AG09309 (cell line): ENCODE measurements at regions not wholly inside any gene's neighbourhood (a gene's known extent, or its start where the extent isn't known, plus 50 kb on each side); places are given as distances from the start of the nearest gene placed in this dataset.
"Not testable (repeated sequence)": the region's sequence is repeated elsewhere in the genome, so short reads cannot be mapped to it uniquely, and the experiment has no call there.

Source experiments
- DNase-seq: peaks from one replicate; pipeline ENCODE4 v3.0.0-alpha.2; 2010; ENCODE audit warnings: low read depth
- H3K4me3 ChIP-seq: 2 replicates; pipeline ENCODE4 v1.5.1; 2011; ENCODE audit warnings: mild to moderate bottlenecking, low read depth, low read length, moderate library complexity; ENCODE audit not compliant: control insufficient read depth
- CTCF ChIP-seq: IDR thresholded peaks from 2 replicates; pipeline ENCODE4 v1.5.1; 2011; ENCODE audit warnings: mild to moderate bottlenecking, low read depth, low read length, inconsistent platforms; ENCODE audit not compliant: insufficient read depth, control insufficient read depth; ENCODE audit errors: missing control alignments

- no peak for DNase-seq
- TF ChIP-seq CTCF, result no peak
- no peak overlapping the region for H3K4me3 ChIP-seq
These were observed 196.9 kb upstream of the ETV3 start for GRCh38 chr1:157335056-157335455.

- DNase-seq, result no peak
- H3K4me3 ChIP-seq, result no peak overlapping the region
- TF ChIP-seq CTCF, result no peak
These were observed 195.8 kb upstream of the ETV3 start for GRCh38 chr1:157334041-157334440.

GRCh38 chr1:157330177-157330576, 192.0 kb upstream of the ETV3 start:
- DNase-seq, H3K4me3 ChIP-seq: not testable (repeated sequence)

GRCh38 chr1:157328120-157328519, 189.9 kb upstream of the ETV3 start:
- H3K4me3 ChIP-seq, DNase-seq: not testable (repeated sequence)

- no peak for TF ChIP-seq CTCF
- no peak overlapping the region for H3K4me3 ChIP-seq
- no peak for DNase-seq
These were observed 188.1 kb upstream of the ETV3 start for GRCh38 chr1:157326173-157326859.

GRCh38 chr1:157325220-157325619, 187.0 kb upstream of the ETV3 start:
- H3K4me3 ChIP-seq, result no peak overlapping the region
- no peak for TF ChIP-seq CTCF
- DNase-seq, result no peak

GRCh38 chr1:157321972-157322371, 183.8 kb upstream of the ETV3 start:
- not testable (repeated sequence) for DNase-seq

GRCh38 chr1:157319567-157319966, 181.4 kb upstream of the ETV3 start:
- no peak overlapping the region for H3K4me3 ChIP-seq
- no peak for TF ChIP-seq CTCF
- DNase-seq, result no peak

More at GRCh38 chr1:157321972-157322371, 183.8 kb upstream of the ETV3 start:
- H3K4me3 ChIP-seq, result not testable (repeated sequence)

- H3K4me3 ChIP-seq, result not testable (repeated sequence)
These were observed 179.0 kb upstream of the ETV3 start for GRCh38 chr1:157317229-157317628.

More at GRCh38 chr1:157317229-157317628, 179.0 kb upstream of the ETV3 start:
- not testable (repeated sequence) for DNase-seq
